ENCODE measurements at regions not wholly inside any gene's neighbourhood (a gene's known extent, or its start where the extent isn't known, plus 50 kb on each side); places are given as distances from the start of the nearest gene placed in this dataset.

DNA sequence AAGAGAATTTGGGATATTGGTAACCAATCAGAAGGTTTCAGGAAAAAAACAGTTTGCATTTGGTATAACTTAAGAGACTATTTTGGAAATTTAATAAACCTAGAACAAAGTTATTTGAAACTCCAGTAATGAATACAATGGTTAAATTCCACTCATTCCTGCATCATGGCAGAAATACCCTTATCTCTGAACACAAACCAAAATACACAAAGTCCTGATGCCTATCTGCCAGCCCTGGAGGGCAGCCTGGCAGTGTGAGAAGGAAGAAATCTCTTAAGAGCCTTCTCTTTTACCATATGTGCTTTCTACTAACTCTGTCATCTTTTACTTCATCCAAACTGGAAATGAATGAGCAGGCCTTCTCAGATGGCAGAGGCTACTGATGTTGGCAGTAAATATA is 147.1 kb upstream of the LYZL1 start:
- DNase-seq = no peak

DNA sequence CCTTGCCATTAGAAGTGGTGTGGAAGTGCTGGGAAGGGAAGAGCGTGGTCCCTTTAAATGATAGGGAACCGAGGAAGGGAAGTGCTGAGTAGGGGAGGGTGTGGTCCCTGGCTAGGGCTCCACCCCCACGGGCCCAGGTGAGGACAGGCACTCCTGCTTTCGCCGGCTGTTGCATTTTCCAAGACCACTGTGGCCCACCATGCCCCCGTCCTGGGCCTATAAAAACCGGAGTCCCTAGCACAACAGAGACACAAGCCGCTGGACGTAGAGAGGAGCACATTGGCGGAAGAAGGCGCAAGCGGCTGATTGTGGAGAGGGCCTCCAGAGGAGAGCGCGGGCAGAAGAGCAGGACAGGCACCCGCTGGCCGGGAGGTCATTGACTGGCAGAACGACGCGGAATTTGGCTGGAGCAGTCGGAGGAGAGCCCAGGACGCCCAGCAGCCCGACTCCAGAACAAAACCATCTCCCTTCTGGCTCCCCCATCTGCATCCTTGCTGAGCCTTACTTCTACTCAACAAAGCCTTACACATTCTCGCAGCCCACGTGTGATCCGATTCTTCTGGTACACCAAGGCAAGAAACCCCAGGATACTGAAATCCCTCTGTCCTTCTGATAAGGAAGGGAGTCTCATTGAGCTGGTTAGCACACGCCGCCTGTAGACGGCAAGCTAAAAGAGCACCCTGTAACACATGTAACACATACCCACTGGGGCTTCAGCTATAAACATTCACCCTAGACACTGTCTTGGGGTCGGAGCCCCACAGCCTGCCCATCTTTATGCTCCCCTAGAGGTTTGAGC is 146.2 kb upstream of the LYZL1 start:
- no peak for DNase-seq

DNA sequence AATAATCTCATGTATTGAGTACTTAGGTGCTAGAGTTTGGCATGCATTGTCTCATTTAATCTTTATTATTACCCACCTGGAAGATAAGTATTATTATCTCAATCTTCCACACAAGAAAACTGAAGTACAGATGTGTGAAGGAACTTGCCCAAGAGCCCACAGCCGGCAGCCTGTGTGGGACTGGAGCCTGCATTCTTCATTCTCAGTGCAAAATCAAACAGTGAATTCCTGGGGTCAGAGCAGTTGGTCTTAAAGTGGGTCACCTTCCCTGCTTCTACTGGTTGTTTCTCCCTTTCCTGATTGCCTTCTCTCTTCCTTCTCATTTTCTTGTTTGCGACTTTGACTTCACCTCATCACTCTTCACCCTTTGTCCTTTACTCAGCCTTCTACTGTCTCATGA is 144.7 kb upstream of the LYZL1 start:
- DNase-seq = no peak

DNA sequence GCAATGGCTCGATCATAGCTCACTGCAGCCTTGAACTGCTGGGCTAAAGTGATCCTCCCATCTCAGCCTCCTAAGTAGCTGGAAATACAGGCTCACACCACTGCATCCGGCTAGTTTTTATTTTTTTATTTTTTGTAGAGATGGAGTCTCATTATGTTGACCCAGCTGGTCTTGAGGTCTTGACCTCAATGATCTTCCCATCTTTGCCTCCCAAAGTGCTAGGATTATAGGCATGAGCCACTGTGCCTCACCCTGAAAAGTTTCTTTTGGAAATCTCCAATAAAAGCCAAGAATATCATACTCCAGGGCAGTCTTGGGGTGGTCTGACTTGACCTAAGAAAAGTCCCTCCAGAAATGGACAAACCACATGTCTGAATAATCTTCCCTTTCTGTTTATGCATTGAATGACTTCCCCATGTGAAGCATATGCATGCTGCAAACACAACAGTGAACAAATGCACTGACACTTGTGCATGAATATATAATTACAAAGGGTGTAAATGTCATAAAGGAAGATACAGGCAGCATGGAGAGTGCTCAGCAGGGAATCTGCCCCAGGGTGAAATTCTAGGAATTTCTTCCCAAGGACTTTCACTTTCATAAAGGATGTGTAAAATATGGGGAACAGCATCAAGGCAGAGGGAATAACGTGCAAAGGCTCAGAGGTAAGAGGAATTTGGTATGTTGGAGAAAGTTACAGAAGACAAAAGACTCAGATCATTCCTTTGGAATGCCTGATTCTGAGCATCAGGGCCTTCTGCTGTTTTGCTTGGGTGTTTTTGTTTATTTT is 142.4 kb upstream of the LYZL1 start:
- DNase-seq = no peak

DNA sequence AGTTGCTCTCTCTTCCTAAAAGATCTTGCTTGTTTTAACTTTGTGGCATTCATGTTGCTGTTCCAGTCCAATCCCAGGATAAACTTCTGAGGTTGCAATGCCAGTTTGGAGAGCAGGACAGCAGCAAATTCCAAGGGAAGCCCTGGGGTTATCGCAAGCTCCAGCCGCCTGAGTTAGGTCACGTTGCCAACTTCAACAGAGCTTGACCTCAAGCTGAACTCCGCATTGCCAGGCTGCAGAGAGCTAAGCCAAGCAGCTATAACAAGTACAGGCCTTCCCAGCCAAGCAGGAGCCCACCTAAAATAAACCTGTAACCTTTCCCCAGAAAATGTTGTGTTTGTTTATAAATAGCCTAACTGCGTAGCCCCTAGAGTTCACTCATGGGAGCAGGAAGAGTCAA is 138.9 kb upstream of the LYZL1 start:
- no peak for DNase-seq

DNA sequence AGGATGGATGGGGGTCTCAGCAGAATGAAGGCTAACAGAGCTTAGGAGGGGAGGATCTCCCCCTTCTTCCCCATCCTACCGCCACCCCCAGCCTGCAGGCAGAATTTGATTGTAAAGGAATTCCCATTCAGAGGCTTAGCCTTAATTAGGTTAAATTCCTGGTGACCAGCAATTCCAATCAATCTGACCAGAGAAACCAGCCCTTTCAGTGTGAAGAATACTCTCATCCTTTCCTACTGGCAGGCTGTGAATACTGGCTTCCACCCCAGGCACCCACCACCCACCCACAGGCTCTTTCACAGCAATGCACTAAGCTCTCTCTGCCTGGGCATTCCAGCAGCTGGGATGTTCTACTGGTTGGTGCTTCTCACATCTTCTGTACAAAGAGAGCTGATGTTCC is 137.9 kb upstream of the LYZL1 start:
- no peak for DNase-seq

DNA sequence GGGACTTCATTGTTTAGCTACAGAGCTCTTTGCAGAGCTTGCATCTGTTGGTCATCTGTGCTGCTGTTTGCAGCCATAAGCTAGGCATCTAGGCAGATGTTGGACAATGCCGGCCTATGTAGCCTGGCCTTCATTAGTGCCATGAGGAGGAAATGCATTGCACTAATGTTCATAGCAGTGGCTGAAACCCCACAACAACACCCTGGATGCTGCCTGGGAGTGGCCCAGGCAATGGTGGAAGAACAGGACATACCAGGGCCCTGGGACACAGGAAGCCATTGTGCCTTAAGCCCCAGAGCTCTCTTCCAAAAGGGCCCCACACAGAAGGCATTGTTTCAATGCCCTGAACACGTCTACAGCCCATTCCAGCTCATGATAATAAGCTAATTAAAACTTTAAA is 131.5 kb upstream of the LYZL1 start:
- DNase-seq = peak in 43 of 56 donors; percentile 0 to 61 (median 21)

DNA sequence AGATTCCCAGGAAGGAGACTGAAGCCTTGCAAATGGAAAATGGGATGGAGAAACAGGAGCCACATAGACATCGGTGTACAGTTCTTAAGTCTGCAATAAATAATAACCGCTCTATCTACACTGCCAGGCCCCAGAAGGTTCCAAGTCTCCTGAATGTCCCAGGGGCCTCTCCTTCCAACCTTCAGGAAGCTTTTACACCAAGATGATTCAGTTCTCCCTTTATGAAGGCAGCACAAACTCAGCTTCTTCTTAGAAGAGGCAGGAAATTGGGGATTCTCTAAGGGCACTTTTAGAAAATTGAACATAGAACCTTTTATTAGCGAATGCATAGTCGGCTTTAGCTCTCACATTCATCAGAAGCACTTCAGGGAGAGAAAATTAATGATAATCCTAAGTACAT is 130.8 kb upstream of the LYZL1 start:
- no peak for DNase-seq

DNA sequence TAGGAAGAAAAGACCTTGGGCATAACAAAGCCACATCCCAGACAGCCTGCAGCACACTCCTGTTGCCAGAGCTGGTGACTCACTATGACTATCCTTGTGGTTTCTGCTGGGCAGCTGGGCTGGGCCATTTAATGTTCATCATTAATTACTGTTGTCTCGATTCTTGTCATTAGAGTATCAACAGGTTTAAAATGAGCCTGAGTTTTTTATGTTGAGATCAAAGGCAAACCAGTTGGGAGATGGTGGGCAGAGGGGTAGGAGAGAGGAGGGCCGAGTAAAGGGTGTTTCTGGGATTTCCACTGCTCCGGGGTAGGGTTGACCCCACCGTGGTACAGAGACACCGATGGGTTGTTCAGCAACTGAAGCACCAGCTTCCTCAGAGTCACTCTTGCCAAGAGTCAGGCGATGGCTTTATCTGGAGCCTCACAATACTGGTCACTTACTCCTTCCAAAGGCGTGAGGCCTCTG is 128.7 kb upstream of the LYZL1 start:
- no peak for DNase-seq

DNA sequence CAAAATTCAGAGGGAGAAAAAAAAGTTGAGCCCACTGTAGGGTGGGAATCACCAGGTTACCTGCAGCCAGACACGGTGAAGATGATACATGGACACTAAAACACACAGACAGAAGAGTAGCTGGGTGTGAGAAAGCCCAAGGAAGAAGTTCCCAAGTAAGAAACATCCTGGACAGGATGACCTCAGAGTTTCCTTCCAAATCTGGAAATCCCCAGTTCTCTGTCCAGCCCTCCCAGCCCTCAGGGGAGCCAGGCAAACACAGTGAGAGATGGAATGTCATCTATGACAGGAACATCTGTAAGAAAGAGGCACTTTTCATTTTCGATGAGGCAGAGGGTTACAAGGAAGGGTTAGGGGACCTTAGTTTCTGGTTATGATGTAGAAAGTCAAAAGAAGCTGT is 125.1 kb upstream of the LYZL1 start:
- no peak for DNase-seq

DNA sequence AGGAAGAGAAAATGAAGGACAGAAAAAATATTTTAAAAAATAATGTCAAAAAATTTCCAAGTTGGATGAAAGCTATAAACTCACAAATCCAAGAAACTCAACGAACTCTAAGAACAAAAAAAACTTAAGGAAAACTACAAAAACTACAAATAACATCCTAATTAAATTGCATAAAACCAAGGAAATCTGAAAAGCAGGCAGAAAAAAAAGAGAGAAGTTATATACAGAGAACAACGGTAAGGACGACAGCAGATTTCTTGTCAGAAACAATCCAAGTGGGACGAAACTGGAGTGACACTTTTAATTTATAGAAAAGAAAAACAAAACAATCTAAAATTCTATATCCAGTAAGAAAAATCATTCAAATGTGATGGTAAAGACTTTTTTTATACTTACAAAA is 122.2 kb upstream of the LYZL1 start:
- DNase-seq = no peak

DNA sequence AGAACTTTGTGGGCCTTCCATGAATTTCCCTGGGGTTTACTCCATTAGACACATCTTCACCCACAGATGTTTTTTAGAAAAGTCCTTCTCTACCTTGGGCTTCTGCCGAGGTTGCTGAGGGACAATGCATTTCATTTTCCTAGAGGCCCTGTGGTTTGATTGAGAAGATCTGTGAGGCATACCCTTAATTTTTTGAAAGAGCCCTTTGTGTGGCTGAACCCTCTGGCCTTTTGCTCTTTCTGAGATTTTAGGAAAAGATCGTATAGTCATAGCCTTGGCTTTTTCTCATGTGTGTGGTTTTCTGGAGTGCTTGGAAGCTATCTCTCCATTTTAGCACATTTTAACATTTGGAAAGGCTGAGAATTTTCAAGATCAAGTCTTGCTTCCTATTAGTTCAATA is 119.8 kb upstream of the LYZL1 start:
- DNase-seq = no peak

DNA sequence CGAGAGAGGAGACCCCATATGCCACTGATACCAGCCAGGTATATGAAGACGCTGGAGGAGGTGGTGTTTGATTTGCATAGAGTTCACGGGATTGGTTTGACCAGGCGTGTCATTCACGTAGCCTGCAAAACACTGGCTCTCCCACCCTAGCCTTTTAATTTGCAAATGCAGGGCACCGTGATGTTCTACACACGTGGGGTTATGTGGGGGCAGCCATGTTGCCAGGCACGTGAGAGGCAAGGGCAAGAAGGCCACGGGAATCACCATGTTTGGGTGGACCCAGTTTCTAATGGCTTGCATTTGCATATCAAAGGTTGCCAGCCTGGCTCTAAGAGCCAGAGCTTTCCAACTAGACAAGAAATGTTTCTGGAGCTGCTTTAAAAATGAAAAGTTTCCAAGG is 117.2 kb upstream of the LYZL1 start:
- peak in 1 of 56 donors; percentile 1 for DNase-seq

DNA sequence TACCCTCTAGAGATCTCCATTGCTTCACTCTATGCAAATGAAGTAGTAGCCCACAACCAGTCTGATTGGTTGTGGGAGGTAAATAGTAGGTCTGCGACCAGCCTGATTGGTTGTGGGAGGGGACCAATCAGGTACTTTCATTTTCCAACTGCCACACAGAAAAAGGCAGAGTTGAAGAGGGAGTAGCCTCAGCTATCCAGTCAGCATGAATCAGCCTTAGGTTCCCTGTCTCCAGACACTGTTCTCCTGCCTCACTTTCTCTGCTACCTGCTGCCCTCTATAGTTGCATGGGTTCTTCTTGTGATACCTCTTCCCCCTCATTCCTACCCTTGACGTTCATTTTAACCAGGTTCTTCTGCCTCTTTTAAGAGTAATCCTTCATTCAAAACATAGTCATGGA is 114.5 kb upstream of the LYZL1 start:
- no peak for DNase-seq

DNA sequence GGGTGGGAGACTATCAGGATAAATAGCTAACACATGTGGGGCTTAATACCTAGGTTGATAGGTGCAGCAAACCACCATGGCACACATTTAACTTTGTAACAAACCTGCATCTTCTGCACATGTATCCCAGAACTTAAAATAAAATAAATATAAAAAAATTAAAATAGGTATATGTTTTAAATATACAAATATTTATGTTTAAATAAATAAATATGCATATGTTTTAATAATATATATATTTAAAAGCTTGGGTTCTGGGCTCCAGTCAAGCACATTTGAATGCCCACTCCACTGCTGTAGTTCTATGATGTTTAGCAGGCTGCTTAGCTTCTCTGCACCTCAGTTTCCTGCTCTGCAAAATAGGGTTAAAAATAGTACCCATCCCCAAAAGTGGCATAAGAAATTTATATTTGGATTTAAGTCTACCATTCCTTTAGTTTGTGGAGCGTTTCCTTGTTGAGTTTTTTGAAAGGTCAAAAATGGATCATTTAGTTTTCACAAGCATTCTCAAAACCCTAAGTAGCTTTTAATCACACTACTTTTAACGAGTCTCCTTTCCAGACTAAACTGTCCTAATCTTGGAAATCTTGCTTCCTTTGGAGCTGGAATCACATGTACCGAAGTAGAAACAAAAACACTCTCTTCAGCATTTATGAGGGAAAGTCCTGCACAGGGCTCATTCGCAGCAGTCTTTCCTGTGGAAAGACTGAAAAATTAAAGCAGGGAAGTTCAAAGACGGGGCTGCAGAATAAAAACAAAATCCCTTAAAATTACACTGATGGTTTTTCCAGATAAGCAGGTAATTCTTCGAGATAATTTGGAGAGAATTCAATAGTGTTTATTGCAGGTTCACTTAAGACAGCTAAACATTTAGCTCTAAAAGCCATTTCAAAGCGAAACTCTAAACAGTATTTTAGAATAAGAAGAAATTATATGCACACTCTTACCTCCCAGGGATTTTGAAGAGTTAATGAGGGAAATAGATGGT is 111.7 kb upstream of the LYZL1 start:
- no peak for DNase-seq

DNA sequence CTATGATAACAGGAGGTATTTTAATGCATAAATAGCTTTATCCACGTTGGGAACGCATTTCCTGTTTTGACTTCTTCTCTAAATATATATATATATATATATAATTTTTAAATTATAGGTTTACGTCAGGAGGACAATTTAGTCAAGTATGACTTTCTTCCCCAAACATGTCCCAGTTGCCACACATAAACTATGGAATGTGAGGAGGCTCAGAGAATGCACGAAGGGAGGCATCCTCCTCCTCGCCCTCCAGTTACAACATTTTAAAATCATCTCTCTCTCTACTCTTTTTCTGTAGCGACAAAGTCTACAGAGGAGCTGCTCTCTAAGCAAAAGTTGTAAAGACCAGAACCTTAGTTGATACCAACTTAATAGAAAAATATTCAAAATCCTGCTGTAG is 106.9 kb upstream of the LYZL1 start:
- no peak for DNase-seq

DNA sequence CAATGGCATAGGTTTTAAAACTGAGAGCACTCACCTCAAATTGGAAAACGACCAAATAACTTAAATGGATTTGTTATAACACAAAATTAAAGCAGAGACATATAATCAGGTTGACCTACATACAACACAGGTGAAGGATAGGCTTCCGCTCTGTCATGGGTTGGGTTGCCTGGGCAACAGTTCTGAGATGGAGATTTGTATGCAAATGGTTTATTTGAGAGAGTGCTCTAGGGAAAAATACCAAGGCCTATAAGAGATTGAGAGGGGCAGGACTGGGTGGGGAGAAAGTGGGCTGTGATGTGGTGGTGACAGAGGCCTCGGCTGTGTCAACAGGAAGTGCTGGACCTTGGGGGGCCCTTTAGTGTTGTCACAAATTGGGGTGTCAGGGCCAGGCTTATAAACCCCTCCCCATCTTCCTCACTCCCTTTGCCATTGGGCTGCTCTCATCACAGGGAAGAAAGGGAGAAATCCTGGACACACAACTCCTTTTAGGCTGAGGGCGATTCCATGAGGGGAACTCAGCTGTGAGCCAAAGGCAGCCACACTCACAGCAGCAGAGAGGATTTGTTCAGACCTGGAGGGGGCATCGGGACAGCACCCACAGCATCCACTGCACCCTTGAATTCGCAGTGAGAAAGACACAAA is 105.4 kb upstream of the LYZL1 start:
- no peak for DNase-seq

DNA sequence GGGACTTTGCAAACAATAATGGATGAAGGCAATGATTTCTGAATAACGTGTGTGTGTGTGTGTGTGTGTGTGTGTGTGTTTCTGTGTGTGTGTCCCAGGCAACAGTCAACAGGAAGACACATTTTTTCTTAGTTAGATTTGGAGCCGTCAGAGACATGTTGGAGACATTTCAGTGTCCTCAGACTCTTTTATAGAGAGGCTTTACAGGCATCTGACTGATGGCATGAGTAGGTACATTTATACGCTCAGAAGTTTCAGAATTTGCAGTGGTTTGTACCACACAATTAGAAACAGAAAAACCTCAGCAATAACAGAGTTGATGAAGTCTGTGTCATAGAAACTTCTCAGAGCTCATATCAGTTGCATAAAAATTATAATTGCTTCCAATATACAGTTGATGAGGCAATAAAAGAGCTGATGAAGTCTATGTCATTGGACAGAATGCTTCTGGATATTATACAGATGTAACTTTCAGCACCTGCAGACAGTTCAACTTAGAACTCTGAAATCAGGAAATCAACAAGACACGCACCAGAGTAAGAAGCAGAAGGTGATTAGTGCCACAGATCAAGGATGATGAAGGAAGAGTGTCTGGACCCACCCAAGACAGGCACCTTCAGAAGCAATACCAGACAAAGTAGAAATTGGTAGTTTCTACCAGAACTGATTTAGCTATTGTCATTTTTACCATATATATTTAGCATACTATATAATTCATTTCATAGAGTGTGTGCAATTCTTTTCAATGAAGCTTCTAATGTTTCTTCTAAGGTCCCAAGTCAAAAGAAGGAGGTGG is 104.5 kb upstream of the LYZL1 start:
- DNase-seq = no peak

DNA sequence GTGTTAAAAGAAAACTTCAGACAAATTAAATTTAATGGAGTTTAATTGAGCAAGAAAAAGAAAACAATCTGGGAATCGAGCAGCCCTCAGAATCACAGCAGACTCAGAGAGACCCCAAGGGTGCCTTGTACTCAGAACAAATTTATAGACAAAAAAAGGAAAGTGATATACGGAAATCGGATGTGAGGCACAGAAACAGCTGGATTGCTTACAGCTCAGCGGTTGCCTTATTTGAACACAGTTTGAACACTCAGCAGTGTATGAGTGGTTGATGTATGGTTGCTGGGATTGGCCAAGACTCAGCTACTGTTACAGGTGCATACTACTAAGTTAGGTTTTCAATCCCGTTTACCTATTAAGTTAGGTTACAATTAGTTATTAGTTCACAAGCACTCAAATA is 103.8 kb upstream of the LYZL1 start:
- DNase-seq = no peak

DNA sequence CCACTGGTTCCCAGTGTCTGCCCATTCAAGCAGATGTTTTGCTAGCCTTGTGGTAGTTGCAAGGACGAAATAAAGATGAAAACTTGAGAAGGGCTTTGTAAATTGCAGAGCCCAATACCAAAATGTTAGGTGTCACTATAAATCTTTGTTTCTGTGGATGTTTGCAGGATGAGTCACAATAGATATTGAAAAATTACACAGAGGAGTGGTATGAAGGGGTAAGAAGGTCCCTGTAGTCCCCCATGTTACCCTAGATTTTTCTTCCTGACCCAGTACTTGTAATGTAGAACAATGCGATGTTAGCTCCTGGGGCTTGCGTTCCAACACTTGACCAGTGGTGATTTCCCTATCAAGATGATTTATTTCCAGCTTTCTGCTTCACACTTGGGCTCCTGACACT is 102.6 kb upstream of the LYZL1 start:
- no peak for DNase-seq
